Hepatocyte (in vitro differentiated cells): ENCODE measurements at regions not wholly inside any gene's neighbourhood (a gene's known extent, or its start where the extent isn't known, plus 50 kb on each side); places are given as distances from the start of the nearest gene placed in this dataset.

Experiments used
- EZH2 ChIP-seq: fragments of 200-600 bp; sonication (generic); IDR thresholded peaks from 2 replicates; pipeline ENCODE4 v1.6.1; 2016; ENCODE audit warnings: antibody characterized with exemption, mild to moderate bottlenecking, borderline replicate concordance
- TF ChIP-seq, protein P1 (sequence below): fragments of 200-600 bp; sonication (generic); IDR thresholded peaks from 2 replicates; pipeline ENCODE4 v1.5.1; 2016; ENCODE audit warnings: antibody characterized with exemption, mild to moderate bottlenecking; ENCODE audit not compliant: poor library complexity

DNA sequence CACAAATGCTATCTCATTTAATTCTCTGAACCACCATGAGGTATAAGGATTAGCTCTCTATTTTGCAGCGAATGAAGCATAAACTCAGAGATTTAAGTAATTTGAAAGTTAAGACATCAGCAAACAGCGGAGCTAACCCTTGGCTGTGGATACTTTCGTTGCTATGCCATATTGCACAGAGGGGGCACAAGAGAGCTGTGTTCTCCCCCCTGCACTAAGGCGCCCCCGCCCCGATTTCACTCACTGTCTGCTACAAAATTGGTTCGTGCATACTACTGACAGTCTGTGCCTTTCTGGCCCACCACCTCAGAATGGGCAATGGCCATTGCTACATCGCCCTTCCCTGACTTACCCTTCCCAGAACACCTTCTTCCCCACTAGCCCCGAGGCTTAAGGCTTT lies 105.7 kb upstream of the OBI1 start:
- TF ChIP-seq, protein P1, sequence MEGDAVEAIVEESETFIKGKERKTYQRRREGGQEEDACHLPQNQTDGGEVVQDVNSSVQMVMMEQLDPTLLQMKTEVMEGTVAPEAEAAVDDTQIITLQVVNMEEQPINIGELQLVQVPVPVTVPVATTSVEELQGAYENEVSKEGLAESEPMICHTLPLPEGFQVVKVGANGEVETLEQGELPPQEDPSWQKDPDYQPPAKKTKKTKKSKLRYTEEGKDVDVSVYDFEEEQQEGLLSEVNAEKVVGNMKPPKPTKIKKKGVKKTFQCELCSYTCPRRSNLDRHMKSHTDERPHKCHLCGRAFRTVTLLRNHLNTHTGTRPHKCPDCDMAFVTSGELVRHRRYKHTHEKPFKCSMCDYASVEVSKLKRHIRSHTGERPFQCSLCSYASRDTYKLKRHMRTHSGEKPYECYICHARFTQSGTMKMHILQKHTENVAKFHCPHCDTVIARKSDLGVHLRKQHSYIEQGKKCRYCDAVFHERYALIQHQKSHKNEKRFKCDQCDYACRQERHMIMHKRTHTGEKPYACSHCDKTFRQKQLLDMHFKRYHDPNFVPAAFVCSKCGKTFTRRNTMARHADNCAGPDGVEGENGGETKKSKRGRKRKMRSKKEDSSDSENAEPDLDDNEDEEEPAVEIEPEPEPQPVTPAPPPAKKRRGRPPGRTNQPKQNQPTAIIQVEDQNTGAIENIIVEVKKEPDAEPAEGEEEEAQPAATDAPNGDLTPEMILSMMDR = no peak
- TF ChIP-seq EZH2 = no peak
